Thyroid gland (tissue), 4 donors: ENCODE measurements at regions not wholly inside any gene's neighbourhood (a gene's known extent, or its start where the extent isn't known, plus 50 kb on each side); places are given as distances from the start of the nearest gene placed in this dataset.

ENCODE experiments used
- CTCF ChIP-seq, 6 experiments: fragments of 200-600 bp in 3 of 6; fragments of 450-650 bp in 3 of 6; sonication (generic) in 3 of 6; IDR thresholded peaks; one replicate each; pipeline ENCODE4 v1.5.1; 2016 to 2019; ENCODE audit warnings: antibody characterized with exemption in 6 of 6, mild to moderate bottlenecking in 2 of 6, inconsistent platforms in 1 of 6, moderate library complexity in 1 of 6
- POLR2A ChIP-seq, 2 donors: fragments of 450-650 bp; IDR thresholded peaks; one replicate each; pipeline ENCODE4 v1.6.1; 2017; ENCODE audit warnings: antibody characterized with exemption in 2 of 2, mild to moderate bottlenecking in 2 of 2, moderate library complexity in 1 of 2

DNA sequence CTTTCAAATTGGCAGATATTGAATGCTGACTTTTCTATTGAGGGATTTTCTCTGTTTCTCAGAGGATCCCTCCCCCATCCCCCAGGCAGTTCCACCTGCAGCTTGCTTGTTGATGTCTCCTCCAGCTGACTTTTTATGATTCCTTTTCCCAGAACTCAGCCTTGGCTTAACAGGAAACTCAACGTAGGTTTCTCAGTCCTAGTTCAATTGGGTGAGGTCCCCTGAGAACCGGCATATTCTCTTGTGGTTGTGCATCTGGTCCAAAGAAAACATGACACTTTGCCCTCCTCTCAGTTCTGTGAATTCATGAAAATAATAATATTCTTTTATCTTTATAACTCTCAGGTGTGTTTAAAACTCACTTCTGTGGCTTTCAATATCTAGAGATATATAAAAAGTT, 1222.1 kb downstream of the OTOL1 start:
- TF ChIP-seq CTCF (IDR thresholded peaks at IDR 0.05) (no peak), POLR2A (IDR thresholded peaks at IDR 0.05) (no peak)
